A673 (cell line): ENCODE measurements at regions not wholly inside any gene's neighbourhood (a gene's known extent, or its start where the extent isn't known, plus 50 kb on each side); places are given as distances from the start of the nearest gene placed in this dataset.

ENCODE experiments used
- BruUV-seq: library from RNA; stranded (reverse); fragments of 400-500 nt; replicated peaks from 2 replicates; lab custom pipeline; 2021; lab: Mats Ljungman, UMichigan
- CTCF ChIA-PET: fragments of 300-600 bp; sonication (Branson Sonifier 250); formaldehyde crosslinking; loops from one replicate; lab custom pipeline; 2022; ENCODE audit warnings: antibody characterized with exemption; lab: Charles Lee
- POLR2A ChIA-PET: fragments of 300-600 bp; sonication (Branson Sonifier 250); formaldehyde crosslinking; loops from one replicate; lab custom pipeline; 2022; ENCODE audit warnings: antibody characterized with exemption; ENCODE audit not compliant: low non-redundant PET; lab: Charles Lee
- DNase-seq: peaks from one replicate; pipeline ENCODE4 v3.0.0-alpha.2; 2015; ENCODE audit warnings: low spot score
- H3K27ac ChIP-seq: fragments of 200-600 bp; sonication (generic); 2 replicates; pipeline ENCODE4 v1.5.1; 2016; ENCODE audit warnings: mixed run types, low read depth, mild to moderate bottlenecking, mixed read lengths, antibody characterized with exemption, low read length; ENCODE audit not compliant: poor library complexity, severe bottlenecking
- H3K27me3 ChIP-seq: fragments of 200-600 bp; sonication (generic); replicated peaks from 2 replicates; pipeline ENCODE4 v1.6.1; 2017; ENCODE audit warnings: mixed run types, low read depth, mild to moderate bottlenecking, mixed read lengths, antibody characterized with exemption, low read length; ENCODE audit not compliant: insufficient read depth, poor library complexity
- H3K36me3 ChIP-seq: fragments of 200-600 bp; sonication (generic); 2 replicates; pipeline ENCODE4 v1.6.1; 2016; ENCODE audit warnings: mixed run types, mild to moderate bottlenecking, mixed read lengths, antibody characterized with exemption, low read length; ENCODE audit not compliant: insufficient read depth, poor library complexity, severe bottlenecking
- H3K4me1 ChIP-seq: fragments of 200-600 bp; sonication (generic); 2 replicates; pipeline ENCODE4 v1.6.1; 2017; ENCODE audit warnings: mixed run types, mild to moderate bottlenecking, mixed read lengths, antibody characterized with exemption, low read length; ENCODE audit not compliant: insufficient read depth, poor library complexity, severe bottlenecking
- H3K4me3 ChIP-seq: fragments of 200-600 bp; sonication (generic); 2 replicates; pipeline ENCODE4 v1.5.1; 2016; ENCODE audit warnings: low read depth, mixed run types, mild to moderate bottlenecking, mixed read lengths, low read length; ENCODE audit not compliant: poor library complexity, severe bottlenecking
- H3K9me3 ChIP-seq: fragments of 200-600 bp; sonication (generic); 2 replicates; pipeline ENCODE4 v1.6.1; 2016; ENCODE audit warnings: mixed run types, low read depth, mild to moderate bottlenecking, mixed read lengths, antibody characterized with exemption, low read length; ENCODE audit not compliant: poor library complexity, severe bottlenecking
- CTCF ChIP-seq: fragments of 300-800, 200-600 bp; sonication (generic); conservative IDR thresholded peaks from 2 replicates; pipeline ENCODE4 v1.5.1; 2017; ENCODE audit warnings: low read depth, mild to moderate bottlenecking, antibody characterized with exemption, low read length, moderate library complexity, mixed read lengths
- EZH2 ChIP-seq: fragments of 200-600 bp; sonication (generic); IDR thresholded peaks from 2 replicates; pipeline ENCODE4 v1.6.1; 2017; ENCODE audit warnings: borderline replicate concordance, low read depth, mild to moderate bottlenecking, mixed read lengths, antibody characterized with exemption, low read length; ENCODE audit not compliant: poor library complexity, severe bottlenecking
- intact Hi-C: fragments of 100-400 bp; cut with micrococcal nuclease; formaldehyde crosslinking; loops from one replicate; pipeline ENCODE4 v1.10.0; 2022; ENCODE audit not compliant: unreplicated experiment

GRCh38 chr11:131066551-131066950, 150.3 kb upstream of the SNX19 start:
- H3K27me3 ChIP-seq, result peaks cover 67% of the 10 kb centered on the region
- TF ChIP-seq EZH2 (no peak), CTCF (no peak)
- H3K9me3 ChIP-seq, result no peaks in the 10 kb centered on the region
- no TSS peak for BruUV-seq
- H3K27ac ChIP-seq, result no peak overlapping the region
- intact Hi-C loops, result no loop called here
- no peak for DNase-seq
- CTCF ChIA-PET, result no interaction called here
- POLR2A ChIA-PET, result no interaction called here
- no peaks in the 10 kb centered on the region for H3K4me1 ChIP-seq
- no peaks in the 10 kb centered on the region for H3K36me3 ChIP-seq
- H3K4me3 ChIP-seq, result no peak overlapping the region

- POLR2A ChIA-PET, result no interaction called here
- no TSS peak for BruUV-seq
Measured at GRCh38 chr11:131070365-131070764, 154.1 kb upstream of the SNX19 start.

GRCh38 chr11:131073167-131073566, 156.9 kb upstream of the SNX19 start:
- CTCF ChIA-PET, result no interaction called here
- Histone ChIP-seq H3K27ac (no peak overlapping the region), H3K4me1 (no peaks in the 10 kb centered on the region), H3K4me3 (no peak overlapping the region), H3K36me3 (no peaks in the 10 kb centered on the region), H3K27me3 (peaks cover 43% of the 10 kb centered on the region), H3K9me3 (no peaks in the 10 kb centered on the region)
- intact Hi-C loops, result no loop called here
- BruUV-seq, result no TSS peak
- POLR2A ChIA-PET, result no interaction called here
- no peak for TF ChIP-seq CTCF
- no peak for TF ChIP-seq EZH2
- no peak for DNase-seq

More at GRCh38 chr11:131070365-131070764, 154.1 kb upstream of the SNX19 start:
- no peak for DNase-seq
- intact Hi-C loops, result no loop called here
- Histone ChIP-seq H3K9me3 (no peaks in the 10 kb centered on the region), H3K4me1 (no peaks in the 10 kb centered on the region), H3K4me3 (no peak overlapping the region), H3K27me3 (peaks cover 48% of the 10 kb centered on the region), H3K36me3 (no peaks in the 10 kb centered on the region), H3K27ac (no peak overlapping the region)
- CTCF ChIA-PET, result no interaction called here
- TF ChIP-seq EZH2 (no peak), CTCF (no peak)
